Stomach (tissue), 8 donors: ENCODE measurements at regions not wholly inside any gene's neighbourhood (a gene's known extent, or its start where the extent isn't known, plus 50 kb on each side); places are given as distances from the start of the nearest gene placed in this dataset.

Source experiments
- DNase-seq, 2 donors: peaks; one replicate each; pipeline versions ENCODE4 v3.0.0 to v3.0.0-alpha.2; 2013 to 2019
- H3K27ac ChIP-seq, 5 donors: fragments of 200-600 bp in 4 of 5; sonication (generic) in 4 of 5; one replicate each; pipeline ENCODE4 v1.5.1; 2013 to 2019; ENCODE audit warnings: mild to moderate bottlenecking in 1 of 5, moderate library complexity in 1 of 5
- H3K27me3 ChIP-seq, 3 donors: fragments of 200-600 bp; sonication (generic); one replicate each; pipeline ENCODE4 v1.5.1; 2017 to 2019; ENCODE audit warnings: mixed run types in 1 of 3
- H3K36me3 ChIP-seq, 4 donors: fragments of 200-600 bp; sonication (generic); 1 replicate in 3 of 4; 2 replicates in 1 of 4; pipeline ENCODE4 v1.5.1; 2016 to 2019
- H3K4me1 ChIP-seq, 4 donors: fragments of 200-600 bp; sonication (generic); one replicate each; pipeline ENCODE4 v1.5.1; 2016 to 2019
- H3K4me3 ChIP-seq, 4 donors: fragments of 200-600 bp; sonication (generic) in 3 of 4; one replicate each; pipeline ENCODE4 v1.5.1; 2016 to 2019; ENCODE audit warnings: mild to moderate bottlenecking in 1 of 4
- H3K9me3 ChIP-seq, 4 donors: fragments of 200-600 bp; sonication (generic); one replicate each; pipeline ENCODE4 v1.5.1; 2016 to 2019
- EP300 ChIP-seq: sonication (generic); formaldehyde crosslinking; IDR thresholded peaks from one replicate; pipeline ENCODE4 v1.6.1; 2017; ENCODE audit warnings: antibody characterized with exemption
- POLR2A ChIP-seq, 4 donors: fragments of 450-650 bp; IDR thresholded peaks; one replicate each; pipeline ENCODE4 v1.6.1; 2016; ENCODE audit warnings: antibody characterized with exemption in 4 of 4, control low read depth in 2 of 4, mild to moderate bottlenecking in 1 of 4, moderate library complexity in 1 of 4
- POLR2AphosphoS5 ChIP-seq, 3 donors: sonication (generic); formaldehyde crosslinking; IDR thresholded peaks; one replicate each; pipeline ENCODE4 v1.6.1; 2016; ENCODE audit warnings: antibody characterized with exemption in 3 of 3
- WGBS, 5 donors: extraction: QIAGEN DNeasy Blood & Tissue Kit in 3 of 5; methylation state at CpG; one replicate each; pipeline versions ENCODE4 v1.1.5 to v1.1.7; 2013 to 2018; 5-methylcytosine and 5-hydroxymethylcytosine counted together
- intact Hi-C: fragments of 100-400 bp; cut with DNase I; formaldehyde crosslinking; loops from one replicate; pipeline ENCODE4 v1.15.1; 2023; ENCODE audit warnings: low total_unique reads
- TF ChIP-seq, protein P1 (sequence below), 7 experiments: fragments of 450-650 bp in 4 of 7; fragments of 200-600 bp in 3 of 7; sonication (generic) in 3 of 7; IDR thresholded peaks; one replicate each; pipeline ENCODE4 v1.5.1; 2016 to 2019; ENCODE audit warnings: antibody characterized with exemption in 7 of 7, control low read depth in 2 of 7, mild to moderate bottlenecking in 1 of 7
- donor health status: healthy with polysubstance abuse.
- donor health status: Bipolar disorder and iron deficiency.
- donor health status: healthy.

DNA sequence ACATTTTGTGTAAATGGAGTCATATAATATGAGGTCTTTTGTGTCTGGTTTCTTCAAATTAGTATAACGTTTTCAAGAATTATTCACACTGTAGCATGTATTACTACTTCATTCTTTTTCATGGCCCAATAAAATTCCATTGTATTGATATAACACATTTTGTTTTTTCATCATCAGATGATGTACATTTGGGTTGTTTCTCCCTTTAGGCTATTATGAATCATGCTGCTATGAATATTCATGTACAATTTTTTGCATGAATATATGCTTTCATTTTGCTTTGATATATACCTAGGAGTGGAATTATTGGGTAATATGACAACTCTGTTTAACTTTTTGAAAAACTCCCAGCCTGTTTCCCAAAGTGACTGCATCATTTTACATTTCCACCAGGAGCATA is 220.2 kb downstream of the NR4A2 start:
- intact Hi-C loops = no loop called here
- Histone ChIP-seq H3K36me3 (no peaks in the 10 kb centered on the region), H3K4me1 (no peaks in the 10 kb centered on the region), H3K27ac (no peak overlapping the region), H3K9me3 (no peaks in the 10 kb centered on the region), H3K27me3 (no peaks in the 10 kb centered on the region), H3K4me3 (no peak overlapping the region)
- TF ChIP-seq POLR2AphosphoS5 (IDR thresholded peaks at IDR 0.05) (no peak), EP300 (no peak), POLR2A (IDR thresholded peaks at IDR 0.05) (no peak)
- TF ChIP-seq, protein P1, sequence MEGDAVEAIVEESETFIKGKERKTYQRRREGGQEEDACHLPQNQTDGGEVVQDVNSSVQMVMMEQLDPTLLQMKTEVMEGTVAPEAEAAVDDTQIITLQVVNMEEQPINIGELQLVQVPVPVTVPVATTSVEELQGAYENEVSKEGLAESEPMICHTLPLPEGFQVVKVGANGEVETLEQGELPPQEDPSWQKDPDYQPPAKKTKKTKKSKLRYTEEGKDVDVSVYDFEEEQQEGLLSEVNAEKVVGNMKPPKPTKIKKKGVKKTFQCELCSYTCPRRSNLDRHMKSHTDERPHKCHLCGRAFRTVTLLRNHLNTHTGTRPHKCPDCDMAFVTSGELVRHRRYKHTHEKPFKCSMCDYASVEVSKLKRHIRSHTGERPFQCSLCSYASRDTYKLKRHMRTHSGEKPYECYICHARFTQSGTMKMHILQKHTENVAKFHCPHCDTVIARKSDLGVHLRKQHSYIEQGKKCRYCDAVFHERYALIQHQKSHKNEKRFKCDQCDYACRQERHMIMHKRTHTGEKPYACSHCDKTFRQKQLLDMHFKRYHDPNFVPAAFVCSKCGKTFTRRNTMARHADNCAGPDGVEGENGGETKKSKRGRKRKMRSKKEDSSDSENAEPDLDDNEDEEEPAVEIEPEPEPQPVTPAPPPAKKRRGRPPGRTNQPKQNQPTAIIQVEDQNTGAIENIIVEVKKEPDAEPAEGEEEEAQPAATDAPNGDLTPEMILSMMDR (IDR thresholded peaks at IDR 0.05) = no peak
- no peak for DNase-seq
- 71 to 80% (median 75%) methylated on average over 1 of the region's 1 CpG for WGBS, 5 donors

DNA sequence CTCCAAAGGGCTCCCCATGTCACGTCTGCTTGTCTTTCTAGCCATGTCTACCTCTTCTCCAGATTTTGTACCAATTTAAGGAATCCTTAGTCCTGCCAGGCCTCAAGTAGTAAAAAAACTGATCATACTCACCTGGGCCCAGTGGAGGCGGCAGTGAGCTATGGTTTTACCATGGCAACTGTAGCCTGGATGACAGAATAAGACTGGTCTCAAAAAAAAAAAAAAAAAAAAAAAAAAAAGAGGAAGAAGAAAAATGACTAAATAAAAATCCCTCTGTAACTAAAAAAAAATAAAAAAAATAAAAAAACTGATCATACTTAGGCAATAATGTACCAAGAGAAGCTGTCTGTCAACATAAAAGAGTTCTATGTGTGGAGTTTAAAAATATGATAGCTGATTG is 221.6 kb downstream of the NR4A2 start:
- intact Hi-C loops = no loop called here
- H3K36me3 ChIP-seq = no peaks in the 10 kb centered on the region
- H3K4me3 ChIP-seq = no peak overlapping the region
- H3K27ac ChIP-seq = no peak overlapping the region
- H3K27me3 ChIP-seq = no peaks in the 10 kb centered on the region
- H3K4me1 ChIP-seq = no peaks in the 10 kb centered on the region
- no peaks in the 10 kb centered on the region for H3K9me3 ChIP-seq
- TF ChIP-seq POLR2AphosphoS5 (IDR thresholded peaks at IDR 0.05) (no peak), EP300 (no peak), POLR2A (IDR thresholded peaks at IDR 0.05) (no peak)
- TF ChIP-seq, protein P1 (IDR thresholded peaks at IDR 0.05) = no peak
- whole genome bisulfite sequencing, 5 donors = 45 to 74% (median 58%) methylated on average over 2 of the region's 2 CpGs
- peak; percentile 34 to 49 for DNase-seq

DNA sequence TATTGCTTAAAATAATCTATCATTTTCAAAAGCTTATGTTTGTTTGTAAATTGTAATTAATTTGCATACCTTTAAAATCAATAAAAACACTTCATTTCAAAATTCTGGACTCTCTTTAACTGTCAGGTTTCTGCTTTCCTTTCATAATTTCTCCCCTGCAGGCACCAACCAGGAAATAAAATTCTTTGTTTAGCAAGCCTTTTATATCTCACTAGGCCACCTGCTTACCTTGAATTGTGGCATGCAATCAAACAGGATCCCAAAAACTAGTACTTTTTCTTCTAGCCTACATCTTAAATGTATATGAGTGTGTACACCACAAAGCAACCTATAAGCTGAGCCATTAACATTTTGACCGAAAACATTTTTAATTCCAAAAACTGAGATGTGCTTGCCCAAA is 233.1 kb downstream of the NR4A2 start:
- 73 to 95% (median 84%) methylated on average over 1 of the region's 1 CpG for WGBS, 5 donors
- Histone ChIP-seq H3K4me1 (no peaks in the 10 kb centered on the region), H3K27ac (no peak overlapping the region), H3K9me3 (no peaks in the 10 kb centered on the region), H3K27me3 (no peaks in the 10 kb centered on the region), H3K4me3 (no peak overlapping the region), H3K36me3 (no peaks in the 10 kb centered on the region)
- TF ChIP-seq, protein P1 (IDR thresholded peaks at IDR 0.05) = no peak
- TF ChIP-seq POLR2AphosphoS5 (IDR thresholded peaks at IDR 0.05) = no peak
- DNase-seq = peak in 1 of 2 donors; percentile 15
- intact Hi-C loops = no loop called here

- Histone ChIP-seq H3K36me3 (no peaks in the 10 kb centered on the region), H3K27me3 (no peaks in the 10 kb centered on the region), H3K4me1 (no peaks in the 10 kb centered on the region), H3K9me3 (no peaks in the 10 kb centered on the region), H3K4me3 (no peak overlapping the region), H3K27ac (no peak overlapping the region)
- TF ChIP-seq POLR2AphosphoS5 (IDR thresholded peaks at IDR 0.05) = no peak
- no peak for TF ChIP-seq POLR2A (IDR thresholded peaks at IDR 0.05)
- TF ChIP-seq, protein P1 (IDR thresholded peaks at IDR 0.05) = no peak
- 68 to 80% (median 70%) methylated on average over 2 of the region's 2 CpGs for WGBS, 5 donors
- no peak for DNase-seq
- intact Hi-C loops = no loop called here
Measured at GRCh38 chr2:156098506-156098905, 234.0 kb downstream of the NR4A2 start.
